ENCODE measurements at regions not wholly inside any gene's neighbourhood (a gene's known extent, or its start where the extent isn't known, plus 50 kb on each side); places are given as distances from the start of the nearest gene placed in this dataset.
A peak's percentile ranks its signal among the peaks of the same experiment; 100 is the strongest.
"Not testable (repeated sequence)": the region's sequence is repeated elsewhere in the genome, so short reads cannot be mapped to it uniquely, and the experiment has no call there.

GRCh38 chr18:38644875-38645641 lies 1079.5 kb upstream of the CELF4 start:
- DNase-seq (ENCODE audit: low read depth), result no peak

GRCh38 chr18:38642711-38643110 lies 1077.1 kb upstream of the CELF4 start:
- no peak overlapping the region for H3K4me3 ChIP-seq (ENCODE audit: low read depth, low read length)
- TF ChIP-seq, protein P1, sequence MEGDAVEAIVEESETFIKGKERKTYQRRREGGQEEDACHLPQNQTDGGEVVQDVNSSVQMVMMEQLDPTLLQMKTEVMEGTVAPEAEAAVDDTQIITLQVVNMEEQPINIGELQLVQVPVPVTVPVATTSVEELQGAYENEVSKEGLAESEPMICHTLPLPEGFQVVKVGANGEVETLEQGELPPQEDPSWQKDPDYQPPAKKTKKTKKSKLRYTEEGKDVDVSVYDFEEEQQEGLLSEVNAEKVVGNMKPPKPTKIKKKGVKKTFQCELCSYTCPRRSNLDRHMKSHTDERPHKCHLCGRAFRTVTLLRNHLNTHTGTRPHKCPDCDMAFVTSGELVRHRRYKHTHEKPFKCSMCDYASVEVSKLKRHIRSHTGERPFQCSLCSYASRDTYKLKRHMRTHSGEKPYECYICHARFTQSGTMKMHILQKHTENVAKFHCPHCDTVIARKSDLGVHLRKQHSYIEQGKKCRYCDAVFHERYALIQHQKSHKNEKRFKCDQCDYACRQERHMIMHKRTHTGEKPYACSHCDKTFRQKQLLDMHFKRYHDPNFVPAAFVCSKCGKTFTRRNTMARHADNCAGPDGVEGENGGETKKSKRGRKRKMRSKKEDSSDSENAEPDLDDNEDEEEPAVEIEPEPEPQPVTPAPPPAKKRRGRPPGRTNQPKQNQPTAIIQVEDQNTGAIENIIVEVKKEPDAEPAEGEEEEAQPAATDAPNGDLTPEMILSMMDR (conservative IDR thresholded peaks at IDR 0.05; ENCODE audit: low read depth, low read length), result no peak
- DNase-seq (ENCODE audit: low read depth), result no peak

More at GRCh38 chr18:38644875-38645641, 1079.5 kb upstream of the CELF4 start:
- TF ChIP-seq, protein P1 (conservative IDR thresholded peaks at IDR 0.05; ENCODE audit: low read depth, low read length), result no peak
- H3K4me3 ChIP-seq (ENCODE audit: low read depth, low read length), result no peak overlapping the region

DNA sequence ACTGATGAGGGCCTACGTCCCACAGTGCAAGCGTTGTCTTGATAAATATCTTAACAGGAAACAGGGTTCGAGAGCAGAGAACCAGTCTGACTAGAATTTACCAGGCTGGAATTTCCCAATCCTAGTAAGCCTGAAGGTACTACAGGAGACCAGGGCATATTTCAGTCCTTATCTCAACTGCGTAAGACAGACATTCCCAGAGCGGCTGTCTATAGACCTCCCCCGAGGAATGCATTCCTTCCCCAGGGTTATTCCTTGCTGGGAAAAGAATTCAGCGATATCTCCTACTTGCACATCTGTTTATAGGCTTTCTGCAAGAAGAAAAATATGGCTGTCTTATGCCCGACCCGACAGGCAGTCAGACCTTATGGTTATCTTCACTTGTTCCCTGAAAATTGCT lies 1074.1 kb upstream of the CELF4 start:
- DNase-seq (ENCODE audit: low read depth); H3K4me3 ChIP-seq (ENCODE audit: low read depth, low read length): not testable (repeated sequence)

DNA sequence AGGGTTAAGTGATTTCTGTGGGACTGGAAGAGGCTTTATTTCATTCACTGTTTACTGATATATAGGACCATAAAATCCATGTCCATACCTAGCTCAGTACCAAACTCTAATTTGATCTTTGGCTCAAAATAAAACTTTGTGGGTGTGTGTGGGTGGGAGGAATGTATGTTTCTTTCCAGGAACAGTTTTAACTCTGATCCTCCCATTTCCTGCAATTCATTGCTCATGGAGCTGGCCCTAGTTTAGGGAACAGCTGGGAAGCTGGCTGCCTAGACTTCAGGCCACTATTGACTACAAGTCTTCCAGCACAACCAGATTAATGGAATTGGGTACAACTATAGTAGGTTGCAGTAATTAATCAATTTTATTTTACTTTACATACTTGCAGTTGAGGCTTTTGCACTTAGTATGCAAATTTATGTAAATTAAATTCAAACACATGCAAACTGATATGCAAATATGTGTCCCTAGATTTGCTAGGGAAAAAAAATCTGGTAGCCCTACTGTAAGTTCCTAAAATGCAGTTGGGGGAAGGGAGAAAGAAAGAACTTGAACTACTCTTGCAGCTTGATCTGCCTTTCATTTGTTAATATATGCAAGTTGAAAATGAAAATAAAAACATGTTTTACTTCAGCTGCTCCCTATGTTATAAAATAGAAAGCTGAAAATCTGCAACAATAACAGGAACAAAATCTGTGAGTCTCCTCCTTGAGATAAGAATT lies 1070.3 kb upstream of the CELF4 start:
- TF ChIP-seq, protein P1 (conservative IDR thresholded peaks at IDR 0.05; ENCODE audit: low read depth, low read length), result no peak
- no peak overlapping the region for H3K4me3 ChIP-seq (ENCODE audit: low read depth, low read length)
- DNase-seq (ENCODE audit: low read depth), result no peak

- DNase-seq (ENCODE audit: low read depth), result no peak
- TF ChIP-seq, protein P1 (conservative IDR thresholded peaks at IDR 0.05; ENCODE audit: low read depth, low read length), result no peak
- no peak overlapping the region for H3K4me3 ChIP-seq (ENCODE audit: low read depth, low read length)
Measured at GRCh38 chr18:38634117-38634516, 1068.5 kb upstream of the CELF4 start.

DNA sequence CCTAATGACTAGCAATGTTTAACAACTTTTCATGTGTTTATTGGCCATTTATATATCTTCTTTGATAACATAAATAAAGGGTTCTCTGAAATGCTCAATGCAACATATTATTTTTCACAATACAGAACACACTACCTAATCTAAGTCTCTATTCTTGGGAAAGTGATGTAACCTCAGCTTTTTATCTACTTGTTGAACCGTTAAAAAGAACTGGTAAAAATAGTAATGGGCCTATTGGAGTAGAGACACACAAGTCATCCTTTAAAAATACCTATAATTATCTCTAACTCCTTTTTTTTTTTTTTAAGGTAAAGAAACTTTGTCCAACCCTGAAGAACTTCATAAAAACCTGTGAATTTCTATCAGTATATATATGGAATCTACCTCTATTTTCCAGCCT lies 1067.7 kb upstream of the CELF4 start:
- DNase-seq (ENCODE audit: low read depth), result no peak
- TF ChIP-seq, protein P1 (conservative IDR thresholded peaks at IDR 0.05; ENCODE audit: low read depth, low read length), result no peak
- no peak overlapping the region for H3K4me3 ChIP-seq (ENCODE audit: low read depth, low read length)

GRCh38 chr18:38619129-38619528 lies 1053.5 kb upstream of the CELF4 start:
- no peak overlapping the region for H3K4me3 ChIP-seq (ENCODE audit: low read depth, low read length)
- TF ChIP-seq, protein P1 (conservative IDR thresholded peaks at IDR 0.05; ENCODE audit: low read depth, low read length), result no peak
- DNase-seq (ENCODE audit: low read depth), result peak; percentile 2
